Neural crest cell (in vitro differentiated cells): ENCODE measurements at regions not wholly inside any gene's neighbourhood (a gene's known extent, or its start where the extent isn't known, plus 50 kb on each side); places are given as distances from the start of the nearest gene placed in this dataset.

ENCODE experiments used
- DNase-seq: peaks from one replicate; pipeline ENCODE4 v3.0.0; 2021; ENCODE audit warnings: low read depth, mixed read lengths, low spot score
- H3K27ac Mint-ChIP-seq: one replicate; pipeline ENCODE4 v1.8.0; 2021; ENCODE audit warnings: mild to moderate bottlenecking, mixed read lengths; ENCODE audit not compliant: unreplicated experiment
- H3K27me3 Mint-ChIP-seq: 2 replicates; pipeline ENCODE4 v1.8.0; 2021; ENCODE audit warnings: low read depth, mild to moderate bottlenecking, mixed read lengths
- H3K36me3 Mint-ChIP-seq: 2 replicates; pipeline ENCODE4 v1.8.0; 2021; ENCODE audit warnings: low read depth, mild to moderate bottlenecking, mixed read lengths
- H3K4me1 Mint-ChIP-seq: 2 replicates; pipeline ENCODE4 v1.8.0; 2021; ENCODE audit warnings: mixed read lengths
- H3K4me3 Mint-ChIP-seq: one replicate; pipeline ENCODE4 v1.8.0; 2021; ENCODE audit warnings: mild to moderate bottlenecking, mixed read lengths
- H3K9me3 Mint-ChIP-seq: 2 replicates; pipeline ENCODE4 v1.8.0; 2021; ENCODE audit warnings: mixed read lengths
- CTCF ChIP-seq: fragments of 200-600 bp; sonication (generic); conservative IDR thresholded peaks from 2 replicates; pipeline ENCODE4 v1.5.0; 2021; ENCODE audit warnings: antibody characterized with exemption, mild to moderate bottlenecking

- no peaks in the 10 kb centered on the region for H3K9me3 Mint-ChIP-seq
- H3K4me1 Mint-ChIP-seq: no peaks in the 10 kb centered on the region
- no peak overlapping the region for H3K27ac Mint-ChIP-seq
- H3K36me3 Mint-ChIP-seq: no peaks in the 10 kb centered on the region
- H3K27me3 Mint-ChIP-seq: no peaks in the 10 kb centered on the region
- TF ChIP-seq CTCF: no peak
- DNase-seq: no peak
- no peak overlapping the region for H3K4me3 Mint-ChIP-seq
Measured at GRCh38 chr6:99148761-99149160, 200.7 kb downstream of the FAXC start.

- TF ChIP-seq CTCF: no peak
- no peaks in the 10 kb centered on the region for H3K9me3 Mint-ChIP-seq
- no peaks in the 10 kb centered on the region for H3K36me3 Mint-ChIP-seq
- no peak overlapping the region for H3K27ac Mint-ChIP-seq
- no peak for DNase-seq
- no peaks in the 10 kb centered on the region for H3K27me3 Mint-ChIP-seq
- H3K4me1 Mint-ChIP-seq: no peaks in the 10 kb centered on the region
- H3K4me3 Mint-ChIP-seq: no peak overlapping the region
Measured at GRCh38 chr6:99148111-99148510, 200.4 kb upstream of the FBXL4 start.

GRCh38 chr6:99147206-99147605, 199.5 kb upstream of the FBXL4 start:
- no peak overlapping the region for H3K4me3 Mint-ChIP-seq
- no peaks in the 10 kb centered on the region for H3K4me1 Mint-ChIP-seq
- no peaks in the 10 kb centered on the region for H3K9me3 Mint-ChIP-seq
- no peak for TF ChIP-seq CTCF
- no peak overlapping the region for H3K27ac Mint-ChIP-seq
- no peaks in the 10 kb centered on the region for H3K36me3 Mint-ChIP-seq
- DNase-seq: no peak
- no peaks in the 10 kb centered on the region for H3K27me3 Mint-ChIP-seq

GRCh38 chr6:99146711-99147110, 199.0 kb upstream of the FBXL4 start:
- no peaks in the 10 kb centered on the region for H3K36me3 Mint-ChIP-seq
- H3K9me3 Mint-ChIP-seq: no peaks in the 10 kb centered on the region
- DNase-seq: no peak
- no peaks in the 10 kb centered on the region for H3K4me1 Mint-ChIP-seq
- H3K27ac Mint-ChIP-seq: no peak overlapping the region
- no peaks in the 10 kb centered on the region for H3K27me3 Mint-ChIP-seq
- no peak overlapping the region for H3K4me3 Mint-ChIP-seq
- TF ChIP-seq CTCF: no peak

DNA sequence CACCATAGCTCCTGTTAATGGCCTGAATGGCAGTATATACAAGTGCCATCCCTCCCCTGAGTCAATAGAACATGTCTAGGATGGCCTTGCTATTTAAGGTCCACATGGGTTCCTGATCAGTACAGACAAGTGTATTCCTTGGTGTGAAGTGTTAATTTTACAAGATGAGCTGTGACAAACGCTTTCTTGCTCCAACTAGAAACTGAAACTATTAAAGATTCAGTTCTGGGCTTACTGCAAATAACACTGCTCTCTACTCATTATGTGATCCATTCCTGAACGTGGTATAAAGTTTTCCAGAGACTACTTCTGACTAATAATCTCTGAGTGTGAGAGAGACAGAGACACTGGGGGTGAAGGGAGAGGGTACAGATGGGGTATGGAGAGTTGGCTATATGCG, 198.0 kb upstream of the FBXL4 start:
- no peak for DNase-seq
- no peaks in the 10 kb centered on the region for H3K4me1 Mint-ChIP-seq
- TF ChIP-seq CTCF: no peak
- H3K4me3 Mint-ChIP-seq: no peak overlapping the region
- H3K36me3 Mint-ChIP-seq: no peaks in the 10 kb centered on the region
- no peaks in the 10 kb centered on the region for H3K27me3 Mint-ChIP-seq
- no peak overlapping the region for H3K27ac Mint-ChIP-seq
- no peaks in the 10 kb centered on the region for H3K9me3 Mint-ChIP-seq
